AG04449 (cell line): ENCODE measurements at regions not wholly inside any gene's neighbourhood (a gene's known extent, or its start where the extent isn't known, plus 50 kb on each side); places are given as distances from the start of the nearest gene placed in this dataset.

Experiments
- CTCF ChIA-PET: fragments of 350-600 bp; formaldehyde crosslinking; extraction: SDS; loops from one replicate; lab custom pipeline; 2021; ENCODE audit warnings: antibody characterized with exemption; lab: Yijun Ruan, JAX
- POLR2A ChIA-PET: fragments of 400-600, 350-600 bp; formaldehyde crosslinking; extraction: SDS; loops from one replicate; lab custom pipeline; 2020; ENCODE audit warnings: antibody characterized with exemption, inconsistent platforms; lab: Yijun Ruan, JAX
- DNase-seq: peaks from one replicate; pipeline ENCODE4 v3.0.0-alpha.2; 2010; ENCODE audit warnings: low read depth, low spot score
- H3K4me3 ChIP-seq: 2 replicates; pipeline ENCODE4 v1.5.1; 2011; ENCODE audit warnings: low read depth, mild to moderate bottlenecking, control low read depth, low read length
- TF ChIP-seq, protein P1 (sequence below): IDR thresholded peaks from one replicate; pipeline ENCODE4 v1.5.1; 2011; ENCODE audit warnings: mild to moderate bottlenecking, moderate library complexity, low read length, control low read depth, inconsistent platforms; ENCODE audit not compliant: insufficient read depth; ENCODE audit errors: missing control alignments

DNA sequence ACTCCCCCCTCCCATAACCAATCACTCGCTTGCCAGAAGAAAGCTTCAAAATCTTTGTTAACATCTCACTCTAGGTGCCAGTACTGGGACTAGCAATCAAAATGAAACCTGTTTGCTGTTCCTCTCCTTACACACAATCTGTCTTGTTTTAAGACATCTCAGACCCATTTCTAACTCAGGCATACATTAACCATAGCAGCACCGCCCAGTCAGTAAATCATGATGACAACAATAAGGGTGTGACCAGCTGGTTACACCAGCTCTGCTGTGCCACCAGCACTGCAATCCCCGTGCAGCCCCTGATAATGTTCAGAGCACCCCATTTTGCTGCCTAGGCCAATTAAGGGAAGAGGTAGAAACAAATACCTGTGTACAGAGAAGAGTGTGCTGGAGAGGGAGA, 185.2 kb upstream of the TAB2 start:
- no peak overlapping the region for H3K4me3 ChIP-seq
- no peak for DNase-seq
- POLR2A ChIA-PET: no interaction called here
- CTCF ChIA-PET: interaction anchor here (1.1 kb wide), 1 partner anchor 83 kb away, joined by 3 read pairs; no protein-coding TSS in a partner anchor
- TF ChIP-seq, protein P1, sequence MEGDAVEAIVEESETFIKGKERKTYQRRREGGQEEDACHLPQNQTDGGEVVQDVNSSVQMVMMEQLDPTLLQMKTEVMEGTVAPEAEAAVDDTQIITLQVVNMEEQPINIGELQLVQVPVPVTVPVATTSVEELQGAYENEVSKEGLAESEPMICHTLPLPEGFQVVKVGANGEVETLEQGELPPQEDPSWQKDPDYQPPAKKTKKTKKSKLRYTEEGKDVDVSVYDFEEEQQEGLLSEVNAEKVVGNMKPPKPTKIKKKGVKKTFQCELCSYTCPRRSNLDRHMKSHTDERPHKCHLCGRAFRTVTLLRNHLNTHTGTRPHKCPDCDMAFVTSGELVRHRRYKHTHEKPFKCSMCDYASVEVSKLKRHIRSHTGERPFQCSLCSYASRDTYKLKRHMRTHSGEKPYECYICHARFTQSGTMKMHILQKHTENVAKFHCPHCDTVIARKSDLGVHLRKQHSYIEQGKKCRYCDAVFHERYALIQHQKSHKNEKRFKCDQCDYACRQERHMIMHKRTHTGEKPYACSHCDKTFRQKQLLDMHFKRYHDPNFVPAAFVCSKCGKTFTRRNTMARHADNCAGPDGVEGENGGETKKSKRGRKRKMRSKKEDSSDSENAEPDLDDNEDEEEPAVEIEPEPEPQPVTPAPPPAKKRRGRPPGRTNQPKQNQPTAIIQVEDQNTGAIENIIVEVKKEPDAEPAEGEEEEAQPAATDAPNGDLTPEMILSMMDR: no peak

DNA sequence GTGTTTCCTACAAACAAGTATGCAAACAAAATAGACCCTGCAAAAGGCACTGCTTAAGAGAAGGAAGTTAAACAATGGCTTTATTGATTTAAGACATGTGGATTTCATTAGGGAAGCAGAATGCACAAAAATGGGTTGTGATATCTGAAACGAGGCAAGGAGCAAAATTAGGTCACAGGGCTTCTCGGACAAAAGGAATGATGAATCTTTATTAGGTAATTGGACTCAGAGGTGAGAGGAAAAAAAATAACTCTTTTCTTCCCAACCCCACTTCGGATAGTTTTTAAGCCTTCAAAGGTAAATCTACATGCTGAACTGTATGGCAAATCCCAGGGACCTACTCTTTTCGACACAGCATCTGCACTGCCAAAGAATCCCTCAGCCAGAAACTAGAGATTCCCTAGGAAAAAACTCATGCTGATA, 183.0 kb upstream of the TAB2 start:
- POLR2A ChIA-PET: no interaction called here
- TF ChIP-seq, protein P1: no peak
- CTCF ChIA-PET: no interaction called here
- no peak for DNase-seq
- H3K4me3 ChIP-seq: no peak overlapping the region

DNA sequence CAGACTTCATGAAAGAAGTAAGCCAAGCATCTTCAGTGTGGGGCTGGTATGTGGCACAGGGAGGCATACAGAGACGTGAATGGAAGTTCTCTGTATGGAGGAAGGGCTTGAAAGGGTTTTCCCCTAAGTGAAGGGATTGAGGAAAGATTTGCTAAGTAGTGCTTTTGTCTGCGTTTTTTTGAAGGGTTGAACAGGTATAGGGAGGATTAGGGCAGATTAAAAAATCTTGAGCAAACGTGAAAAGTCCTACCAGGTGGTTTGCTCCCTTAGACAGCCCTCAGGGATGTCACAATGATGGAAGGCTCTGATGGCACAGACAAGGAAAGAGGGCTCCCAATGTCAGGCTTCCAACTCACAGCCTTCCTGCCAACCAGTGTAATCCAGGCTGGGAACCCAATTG, 181.7 kb upstream of the TAB2 start:
- TF ChIP-seq, protein P1: no peak
- CTCF ChIA-PET: no interaction called here
- DNase-seq: no peak
- POLR2A ChIA-PET: no interaction called here
- H3K4me3 ChIP-seq: no peak overlapping the region

DNA sequence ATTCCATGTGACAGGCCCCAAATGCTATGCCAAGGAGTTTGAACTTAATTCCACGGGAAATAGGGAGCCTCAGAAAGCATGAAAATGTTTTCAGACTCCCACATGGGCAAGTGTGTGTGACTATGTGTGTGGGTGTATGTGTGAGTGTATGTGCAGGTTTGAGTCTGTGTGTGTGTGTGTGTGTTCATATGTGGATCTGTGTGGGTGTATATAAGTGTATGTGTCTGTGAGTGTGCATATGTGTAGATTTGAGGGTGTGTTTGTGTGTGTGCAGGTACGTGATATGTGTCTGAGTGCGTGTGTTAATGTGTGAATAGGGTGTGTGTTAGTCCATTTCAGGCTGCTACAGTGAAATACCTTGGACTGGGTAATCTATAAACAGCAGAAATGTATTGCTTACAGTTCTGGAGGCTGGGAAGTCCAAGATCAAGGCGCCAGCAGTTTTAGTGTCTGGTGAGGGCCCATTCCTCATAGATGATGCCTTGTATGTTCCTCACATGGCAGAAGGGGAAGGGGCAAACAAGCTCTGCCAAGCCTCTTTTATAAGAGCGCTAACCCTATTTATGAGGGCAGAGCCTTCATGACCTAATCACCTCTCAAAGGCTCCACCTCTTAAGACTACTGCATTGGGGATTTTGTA, 181.1 kb upstream of the TAB2 start:
- no peak for DNase-seq
- ChIA-PET POLR2A (no interaction called here), CTCF (no interaction called here)
- no peak overlapping the region for H3K4me3 ChIP-seq
- TF ChIP-seq, protein P1: no peak

DNA sequence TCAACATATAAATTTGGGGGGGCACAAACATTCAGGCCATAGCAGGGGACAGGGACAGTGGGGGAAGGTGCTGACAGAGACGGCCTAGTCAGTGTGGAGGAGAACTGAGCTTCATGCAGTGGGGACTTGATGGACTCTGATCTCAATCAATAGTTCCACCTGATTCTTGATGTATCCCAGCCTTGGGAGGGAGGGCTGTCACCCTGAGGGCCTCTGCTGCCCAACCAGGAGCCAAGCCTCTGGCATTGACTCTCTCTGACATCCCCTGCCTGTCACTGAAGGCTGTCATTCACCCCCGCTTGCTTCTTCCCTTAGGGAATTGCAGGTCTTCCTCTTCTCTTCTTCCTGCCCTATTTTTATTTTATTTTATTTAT, 180.6 kb upstream of the TAB2 start:
- TF ChIP-seq, protein P1: no peak
- no peak overlapping the region for H3K4me3 ChIP-seq
- DNase-seq: no peak
- ChIA-PET CTCF (no interaction called here), POLR2A (no interaction called here)

DNA sequence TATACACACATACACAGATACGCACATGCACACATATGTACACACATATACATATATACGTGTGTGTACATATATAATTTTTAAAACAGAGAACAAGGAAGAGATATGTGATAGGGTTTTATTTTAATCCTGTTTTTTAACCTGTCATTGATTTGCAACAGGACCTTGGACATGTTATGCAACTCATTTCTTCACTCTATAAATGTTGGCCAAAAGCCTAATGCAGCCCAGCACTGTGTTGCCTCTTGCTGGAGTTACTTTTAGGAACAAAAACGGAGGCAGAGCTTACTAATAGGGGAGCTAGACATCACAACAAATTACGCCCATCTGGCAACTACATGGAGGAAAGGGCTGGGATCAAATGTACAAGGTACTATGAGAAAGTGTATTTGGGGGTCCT, 179.9 kb upstream of the TAB2 start:
- DNase-seq: no peak
- TF ChIP-seq, protein P1: no peak
- ChIA-PET POLR2A (no interaction called here), CTCF (no interaction called here)
- no peak overlapping the region for H3K4me3 ChIP-seq
